ENCODE measurements at regions not wholly inside any gene's neighbourhood (a gene's known extent, or its start where the extent isn't known, plus 50 kb on each side); places are given as distances from the start of the nearest gene placed in this dataset.

GRCh38 chr11:103633819-103634590 lies 402.4 kb upstream of the DDI1 start:
- TF ChIP-seq CTCF (conservative IDR thresholded peaks at IDR 0.05) (no peak), EZH2 (IDR thresholded peaks at IDR 0.05; ENCODE audit: low read depth) (no peak)

Data from PC-9 (cell line).